Testis (tissue), 2 donors: ENCODE measurements at regions not wholly inside any gene's neighbourhood (a gene's known extent, or its start where the extent isn't known, plus 50 kb on each side); places are given as distances from the start of the nearest gene placed in this dataset.
"Not testable (repeated sequence)": the region's sequence is repeated elsewhere in the genome, so short reads cannot be mapped to it uniquely, and the experiment has no call there.

Experiments
- CTCF ChIP-seq, 3 experiments: fragments of 450-650 bp in 2 of 3; fragments of 200-600 bp in 1 of 3; sonication (generic) in 1 of 3; IDR thresholded peaks; one replicate each; pipeline ENCODE4 v1.5.1; 2016 to 2019; ENCODE audit warnings: antibody characterized with exemption in 3 of 3, mild to moderate bottlenecking in 2 of 3, moderate library complexity in 1 of 3
- POLR2A ChIP-seq: fragments of 450-650 bp; IDR thresholded peaks from one replicate; pipeline ENCODE4 v1.6.1; 2017; ENCODE audit warnings: antibody characterized with exemption, mild to moderate bottlenecking, moderate library complexity

- not testable (repeated sequence) for TF ChIP-seq CTCF (IDR thresholded peaks at IDR 0.05); POLR2A
Measured at GRCh38 chr5:60454277-60454676, 245.7 kb downstream of the DEPDC1B start.
